ENCODE measurements at regions not wholly inside any gene's neighbourhood (a gene's known extent, or its start where the extent isn't known, plus 50 kb on each side); places are given as distances from the start of the nearest gene placed in this dataset.

DNA sequence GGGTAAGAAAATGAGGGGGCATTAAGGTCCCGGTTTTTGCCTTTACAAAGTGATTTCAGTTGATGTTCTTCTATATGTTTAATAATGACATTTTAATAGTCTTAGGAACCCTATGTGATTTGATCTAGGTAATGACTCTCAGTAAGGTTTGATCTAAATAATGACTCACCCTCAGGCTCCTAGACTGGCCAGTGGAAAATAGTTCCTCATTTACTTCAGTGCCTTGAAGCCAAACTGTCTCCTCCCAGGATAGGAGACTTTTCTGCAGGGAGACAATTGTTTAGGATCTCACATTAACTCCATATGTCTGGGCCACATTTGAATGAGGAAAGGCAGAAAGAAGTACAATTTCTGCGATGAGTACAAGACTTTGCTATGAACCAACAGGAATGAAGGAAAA is 1331.9 kb downstream of the XPNPEP1 start:
- TF ChIP-seq EZH2phosphoT487 (IDR thresholded peaks at IDR 0.05; ENCODE audit: insufficient read depth, low read depth) (no peak), EZH2 (IDR thresholded peaks at IDR 0.05; ENCODE audit: insufficient read depth, poor library complexity, severe bottlenecking) (no peak)

Data from GM23248 (cell line).